GM18519 (cell line): ENCODE measurements at regions not wholly inside any gene's neighbourhood (a gene's known extent, or its start where the extent isn't known, plus 50 kb on each side); places are given as distances from the start of the nearest gene placed in this dataset.

Source experiments
- ATAC-seq: cut with Tn5 transposase; IDR thresholded peaks from one replicate; pipeline ENCODE4 v1.9.1; 2021; ENCODE audit warnings: mild to moderate bottlenecking, moderate library complexity; ENCODE audit not compliant: unreplicated experiment, low FRiP score

- no peak for ATAC-seq
Observed at GRCh38 chr1:226816576-226816975, 53.8 kb upstream of the PSEN2 start.

GRCh38 chr1:226814751-226815537, 55.5 kb upstream of the PSEN2 start:
- ATAC-seq = no peak

GRCh38 chr1:226813671-226814591, 56.5 kb upstream of the PSEN2 start:
- ATAC-seq = no peak

- ATAC-seq = no peak
Observed at GRCh38 chr1:226810681-226811080, 59.7 kb upstream of the PSEN2 start.

GRCh38 chr1:226809785-226810571, 60.4 kb upstream of the PSEN2 start:
- ATAC-seq = no peak

GRCh38 chr1:226808501-226808900, 61.9 kb upstream of the PSEN2 start:
- ATAC-seq = no peak

GRCh38 chr1:226806988-226807387, 63.4 kb upstream of the PSEN2 start:
- no peak for ATAC-seq

- ATAC-seq = no peak
Observed at GRCh38 chr1:226804907-226805759, 65.3 kb upstream of the PSEN2 start.

- no peak for ATAC-seq
Observed at GRCh38 chr1:226800763-226801380, 61.8 kb upstream of the ITPKB start.

GRCh38 chr1:226799634-226800281, 60.7 kb upstream of the ITPKB start:
- no peak for ATAC-seq

- ATAC-seq = peak; percentile 70
Observed at GRCh38 chr1:226798427-226799411, 59.6 kb upstream of the ITPKB start.

GRCh38 chr1:226797151-226797550, 58.1 kb upstream of the ITPKB start:
- no peak for ATAC-seq

- ATAC-seq = no peak
Observed at GRCh38 chr1:226793620-226794276, 54.7 kb upstream of the ITPKB start.

- no peak for ATAC-seq
Observed at GRCh38 chr1:226792368-226792767, 53.3 kb upstream of the ITPKB start.

- no peak for ATAC-seq
Observed at GRCh38 chr1:226790545-226791181, 51.6 kb upstream of the ITPKB start.

GRCh38 chr1:226788965-226789364, 49.9 kb upstream of the ITPKB start:
- no peak for ATAC-seq
